WTC11 (cell line): ENCODE measurements at regions not wholly inside any gene's neighbourhood (a gene's known extent, or its start where the extent isn't known, plus 50 kb on each side); places are given as distances from the start of the nearest gene placed in this dataset.

Experiments
- ATF2 ChIP-seq: sonication (generic); formaldehyde crosslinking; IDR thresholded peaks from 2 replicates; pipeline ENCODE4 v1.8.1; 2022; ENCODE audit warnings: low read depth, missing genetic modification reagents, borderline replicate concordance
- CREM ChIP-seq: sonication (generic); formaldehyde crosslinking; IDR thresholded peaks from 2 replicates; pipeline ENCODE4 v1.8.1; 2022; ENCODE audit warnings: mild to moderate bottlenecking, missing genetic modification reagents, moderate library complexity
- CTCF ChIP-seq: fragments of 200-600 bp; IDR thresholded peaks from 2 replicates; pipeline ENCODE4 v1.8.0; 2022; ENCODE audit warnings: antibody characterized with exemption
- ESRRA ChIP-seq: sonication (generic); formaldehyde crosslinking; IDR thresholded peaks from 2 replicates; pipeline ENCODE4 v1.8.1; 2022; ENCODE audit warnings: mild to moderate bottlenecking, missing genetic modification reagents, borderline replicate concordance
- ETV6 ChIP-seq: sonication (generic); formaldehyde crosslinking; IDR thresholded peaks from 2 replicates; pipeline ENCODE4 v1.8.1; 2022; ENCODE audit warnings: mild to moderate bottlenecking, missing genetic modification reagents
- MAX ChIP-seq: sonication (generic); formaldehyde crosslinking; IDR thresholded peaks from 2 replicates; pipeline ENCODE4 v1.8.0; 2022; ENCODE audit warnings: mild to moderate bottlenecking, missing genetic modification reagents
- TEAD4 ChIP-seq: sonication (generic); formaldehyde crosslinking; IDR thresholded peaks from 2 replicates; pipeline ENCODE4 v1.8.0; 2022; ENCODE audit warnings: mild to moderate bottlenecking, missing genetic modification reagents
- TP53 ChIP-seq: sonication (generic); formaldehyde crosslinking; IDR thresholded peaks from 2 replicates; pipeline ENCODE4 v1.8.1; 2023; ENCODE audit warnings: mild to moderate bottlenecking, missing genetic modification reagents
- ZNF232 ChIP-seq: sonication (generic); formaldehyde crosslinking; IDR thresholded peaks from 2 replicates; pipeline ENCODE4 v1.8.0; 2022; ENCODE audit warnings: mild to moderate bottlenecking, missing genetic modification reagents

- no peak for TF ChIP-seq TEAD4
- no peak for TF ChIP-seq ETV6 (CRISPR knock-in tag)
- no peak for TF ChIP-seq MAX
- TF ChIP-seq CTCF = no peak
- TF ChIP-seq TP53 (CRISPR knock-in tag) = no peak
- TF ChIP-seq ATF2 = no peak
- TF ChIP-seq ZNF232 (CRISPR knock-in tag) = no peak
- no peak for TF ChIP-seq CREM (CRISPR knock-in tag)
- TF ChIP-seq ESRRA (CRISPR knock-in tag) = no peak
Measured at GRCh38 chr6:93177918-93178317, 241.4 kb downstream of the EPHA7 start.
